Lung (tissue), 11 donors: ENCODE measurements at regions not wholly inside any gene's neighbourhood (a gene's known extent, or its start where the extent isn't known, plus 50 kb on each side); places are given as distances from the start of the nearest gene placed in this dataset.

Experiments
- ATAC-seq: fragments of 200-7000 bp; cut with Tn5 transposase; one replicate; pipeline ENCODE4 v1.9.1; 2020; ENCODE audit warnings: moderate number of reproducible peaks; ENCODE audit not compliant: insufficient read depth, low FRiP score
- DNase-seq, 3 donors: peaks; one replicate each; pipeline ENCODE4 v3.0.0-alpha.2; 2013 to 2017
- H3K27ac ChIP-seq, 2 donors: one replicate each; pipeline ENCODE4 v1.5.1; 2013; ENCODE audit warnings: mild to moderate bottlenecking in 2 of 2, moderate library complexity in 2 of 2, control low read depth in 1 of 2, inconsistent platforms in 1 of 2, low read depth in 1 of 2, low read length in 1 of 2
- H3K27me3 ChIP-seq, 3 donors: one replicate each; pipeline ENCODE4 v1.5.1; 2013; ENCODE audit warnings: low read length in 2 of 3; ENCODE audit not compliant: control insufficient read depth in 3 of 3, insufficient read depth in 3 of 3
- H3K36me3 ChIP-seq, 4 donors: one replicate each; pipeline ENCODE4 v1.5.1; 2013; ENCODE audit warnings: low read length in 4 of 4, mild to moderate bottlenecking in 1 of 4, moderate library complexity in 1 of 4; ENCODE audit not compliant: control insufficient read depth in 4 of 4, insufficient read depth in 4 of 4
- H3K4me1 ChIP-seq, 5 donors: one replicate each; pipeline ENCODE4 v1.5.1; 2013; ENCODE audit warnings: low read length in 5 of 5, mild to moderate bottlenecking in 2 of 5, moderate library complexity in 1 of 5; ENCODE audit not compliant: control insufficient read depth in 5 of 5, insufficient read depth in 5 of 5
- H3K4me3 ChIP-seq: one replicate; pipeline ENCODE4 v1.5.1; 2013; ENCODE audit warnings: mild to moderate bottlenecking, control low read depth, moderate library complexity
- H3K9ac ChIP-seq, 2 donors: one replicate each; pipeline ENCODE4 v1.5.1; 2013; ENCODE audit warnings: low read length in 2 of 2, control low read depth in 1 of 2; ENCODE audit not compliant: insufficient read depth in 1 of 2
- H3K9me3 ChIP-seq, 4 donors: one replicate each; pipeline ENCODE4 v1.5.1; 2013; ENCODE audit warnings: low read length in 3 of 4, mild to moderate bottlenecking in 1 of 4, moderate library complexity in 1 of 4; ENCODE audit not compliant: control insufficient read depth in 4 of 4, insufficient read depth in 3 of 4
- WGBS, 2 donors: extraction: QIAGEN DNeasy Blood & Tissue Kit; methylation state at CpG; one replicate each; pipeline ENCODE4 v1.1.7; 2013; 5-methylcytosine and 5-hydroxymethylcytosine counted together
- TF ChIP-seq, protein P1 (sequence below): IDR thresholded peaks from 2 replicates; pipeline ENCODE4 v1.5.1; 2012; ENCODE audit warnings: mild to moderate bottlenecking; ENCODE audit errors: control extremely low read depth, extremely low read depth
- donor health status: control.
- donor health status: control.
- donor health status: Bipolar disorder and iron deficiency.
- donor health status: healthy.
- donor health status: DM: yes; HTN: yes; CAD: no.

DNA sequence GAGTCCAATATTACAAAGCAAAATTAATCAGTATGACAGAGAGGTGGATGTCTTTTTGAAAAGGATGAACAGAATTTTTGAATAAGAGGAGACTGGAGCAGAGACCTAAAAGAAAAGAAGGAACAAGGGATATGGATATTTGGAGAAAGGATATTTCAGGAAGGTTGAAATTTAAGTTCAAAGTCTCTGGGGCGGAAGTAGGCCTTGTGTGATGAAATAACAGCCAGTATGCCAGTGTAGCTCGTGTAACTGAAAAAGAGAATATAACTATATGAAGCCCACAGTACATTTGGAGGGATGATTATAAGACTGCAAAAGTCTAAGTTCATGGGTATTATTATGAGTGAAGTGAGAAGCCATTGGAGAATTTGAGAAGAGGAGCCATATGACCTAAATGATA, 766.7 kb downstream of the GBE1 start:
- no peak for ATAC-seq
- Histone ChIP-seq H3K4me3 (no peak overlapping the region), H3K4me1 (no peaks in the 10 kb centered on the region), H3K27ac (no peak overlapping the region), H3K9me3 (no peaks in the 10 kb centered on the region), H3K27me3 (no peaks in the 10 kb centered on the region), H3K36me3 (no peaks in the 10 kb centered on the region), H3K9ac (no peak overlapping the region)
- TF ChIP-seq, protein P1, sequence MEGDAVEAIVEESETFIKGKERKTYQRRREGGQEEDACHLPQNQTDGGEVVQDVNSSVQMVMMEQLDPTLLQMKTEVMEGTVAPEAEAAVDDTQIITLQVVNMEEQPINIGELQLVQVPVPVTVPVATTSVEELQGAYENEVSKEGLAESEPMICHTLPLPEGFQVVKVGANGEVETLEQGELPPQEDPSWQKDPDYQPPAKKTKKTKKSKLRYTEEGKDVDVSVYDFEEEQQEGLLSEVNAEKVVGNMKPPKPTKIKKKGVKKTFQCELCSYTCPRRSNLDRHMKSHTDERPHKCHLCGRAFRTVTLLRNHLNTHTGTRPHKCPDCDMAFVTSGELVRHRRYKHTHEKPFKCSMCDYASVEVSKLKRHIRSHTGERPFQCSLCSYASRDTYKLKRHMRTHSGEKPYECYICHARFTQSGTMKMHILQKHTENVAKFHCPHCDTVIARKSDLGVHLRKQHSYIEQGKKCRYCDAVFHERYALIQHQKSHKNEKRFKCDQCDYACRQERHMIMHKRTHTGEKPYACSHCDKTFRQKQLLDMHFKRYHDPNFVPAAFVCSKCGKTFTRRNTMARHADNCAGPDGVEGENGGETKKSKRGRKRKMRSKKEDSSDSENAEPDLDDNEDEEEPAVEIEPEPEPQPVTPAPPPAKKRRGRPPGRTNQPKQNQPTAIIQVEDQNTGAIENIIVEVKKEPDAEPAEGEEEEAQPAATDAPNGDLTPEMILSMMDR = no peak
- DNase-seq = no peak
- WGBS, 2 donors = 85 to 87% methylated on average over 2 of the region's 2 CpGs

DNA sequence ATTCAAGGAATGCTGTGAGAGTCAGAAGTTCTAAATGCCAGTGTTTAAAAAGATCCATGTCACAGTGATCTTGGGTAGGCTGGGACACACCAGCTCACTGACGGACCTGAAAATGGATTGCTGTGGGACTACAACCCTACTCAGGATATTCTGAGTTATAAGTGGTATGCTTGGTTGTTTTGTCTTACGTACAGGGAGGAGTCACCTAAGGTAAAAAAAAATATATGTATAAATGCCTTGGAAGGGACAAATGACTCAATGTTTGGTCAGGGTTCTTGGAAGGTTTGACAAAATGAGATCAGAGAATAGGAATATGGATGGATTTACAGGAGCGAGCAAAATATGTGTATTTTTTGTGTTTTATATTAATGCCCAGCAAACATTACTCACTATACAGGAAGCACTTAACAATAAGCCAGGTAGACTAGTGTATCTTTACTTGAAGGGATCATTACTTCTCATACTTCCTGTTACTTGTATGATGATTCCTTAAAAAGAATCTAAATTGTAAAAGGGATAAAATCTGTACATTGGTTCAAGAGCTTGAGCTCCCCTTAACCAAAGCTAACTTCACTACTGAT, 767.3 kb downstream of the GBE1 start:
- no peak for ATAC-seq
- WGBS, 2 donors = 82 to 89% methylated on average over 3 of the region's 3 CpGs
- Histone ChIP-seq H3K4me1 (no peaks in the 10 kb centered on the region), H3K9me3 (no peaks in the 10 kb centered on the region), H3K9ac (no peak overlapping the region), H3K27ac (no peak overlapping the region), H3K4me3 (no peak overlapping the region), H3K27me3 (no peaks in the 10 kb centered on the region), H3K36me3 (no peaks in the 10 kb centered on the region)
- no peak for DNase-seq
- TF ChIP-seq, protein P1 = no peak

DNA sequence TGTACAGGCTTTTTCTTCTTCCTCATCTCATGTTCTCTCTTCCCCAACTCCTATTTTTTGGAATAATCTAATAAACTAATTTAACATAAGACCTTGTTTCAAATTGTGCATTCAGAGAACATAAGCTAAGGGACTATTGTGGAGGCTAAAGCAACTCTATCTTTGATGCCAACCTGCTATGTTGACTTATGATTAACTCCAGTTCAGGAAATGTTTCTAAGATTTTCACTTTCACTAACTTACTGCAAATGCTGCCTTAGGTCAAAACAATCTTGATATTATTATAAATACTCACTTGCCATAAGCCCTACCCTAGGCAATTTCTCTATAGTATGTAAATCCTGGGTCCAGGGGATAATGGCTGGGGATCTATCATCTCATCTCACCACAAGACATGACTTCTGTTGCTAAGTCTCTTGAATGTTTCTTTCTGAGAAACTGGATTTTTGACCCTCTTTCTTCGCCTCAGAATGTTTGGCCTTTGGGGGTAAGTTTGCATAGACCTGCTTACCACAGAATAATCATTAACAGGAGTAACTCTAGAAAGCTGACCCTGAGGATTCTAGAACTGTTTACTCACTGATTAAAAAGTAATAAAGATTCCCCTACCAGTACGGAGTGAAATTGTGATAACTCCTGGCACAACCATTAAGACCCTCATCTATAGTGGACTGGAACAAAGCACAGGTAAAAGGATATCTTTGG, 768.1 kb downstream of the GBE1 start:
- Histone ChIP-seq H3K4me3 (no peak overlapping the region), H3K9me3 (no peaks in the 10 kb centered on the region), H3K36me3 (no peaks in the 10 kb centered on the region), H3K4me1 (no peaks in the 10 kb centered on the region), H3K27me3 (no peaks in the 10 kb centered on the region), H3K27ac (no peak overlapping the region), H3K9ac (no peak overlapping the region)
- ATAC-seq = no peak
- DNase-seq = peak in 1 of 3 donors; percentile 2
- TF ChIP-seq, protein P1 = no peak
- WGBS, 2 donors = 59 to 74% methylated on average over 2 of the region's 2 CpGs
